HepG2 (cell line): ENCODE measurements at regions not wholly inside any gene's neighbourhood (a gene's known extent, or its start where the extent isn't known, plus 50 kb on each side); places are given as distances from the start of the nearest gene placed in this dataset.

Experiments used
- AHDC1 ChIP-seq: sonication (generic); formaldehyde crosslinking; IDR thresholded peaks from 2 replicates; pipeline ENCODE4 v1.5.1; 2020; ENCODE audit warnings: mild to moderate bottlenecking, missing genetic modification reagents, borderline replicate concordance
- BCL6 ChIP-seq: IDR thresholded peaks from 2 replicates; pipeline ENCODE4 v1.6.1; 2016; ENCODE audit warnings: missing genetic modification reagents, missing compliant biosample characterization
- HIVEP1 ChIP-seq: sonication (generic); formaldehyde crosslinking; IDR thresholded peaks from 2 replicates; pipeline ENCODE4 v1.4.0; 2020; ENCODE audit warnings: mild to moderate bottlenecking, missing genetic modification reagents
- IRF9 ChIP-seq: sonication (generic); formaldehyde crosslinking; IDR thresholded peaks from 2 replicates; pipeline ENCODE4 v1.8.0; 2022; ENCODE audit warnings: missing genetic modification reagents, mild to moderate bottlenecking, borderline replicate concordance
- MTF2 ChIP-seq: sonication (generic); formaldehyde crosslinking; IDR thresholded peaks from 2 replicates; pipeline ENCODE4 v1.5.0; 2020; ENCODE audit warnings: missing genetic modification reagents, borderline replicate concordance
- NFYC ChIP-seq: IDR thresholded peaks from 2 replicates; pipeline ENCODE4 v1.6.1; 2016; ENCODE audit warnings: missing genetic modification reagents, missing compliant biosample characterization
- RARA ChIP-seq: IDR thresholded peaks from 2 replicates; pipeline ENCODE4 v1.6.1; 2016; ENCODE audit warnings: missing genetic modification reagents, missing compliant biosample characterization
- ZNF501 ChIP-seq: sonication (generic); formaldehyde crosslinking; IDR thresholded peaks from 2 replicates; pipeline ENCODE4 v1.5.1; 2020; ENCODE audit warnings: mild to moderate bottlenecking, moderate library complexity, missing genetic modification reagents
- TF ChIP-seq, protein P1 (sequence below): sonication (generic); formaldehyde crosslinking; IDR thresholded peaks from 2 replicates; pipeline ENCODE4 v1.8.0; 2022; ENCODE audit warnings: mild to moderate bottlenecking, missing genetic modification reagents

GRCh38 chr7:84452618-84453017 is 258.0 kb upstream of the SEMA3A start (continued):
- TF ChIP-seq IRF9 (CRISPR knock-in tag): no peak
- TF ChIP-seq NFYC (CRISPR knock-in tag): no peak
- TF ChIP-seq BCL6 (CRISPR knock-in tag): peak; percentile 60
- TF ChIP-seq AHDC1 (CRISPR knock-in tag): peak; percentile 46; the same call in 1 of the 2 replicates
- TF ChIP-seq, protein P1, sequence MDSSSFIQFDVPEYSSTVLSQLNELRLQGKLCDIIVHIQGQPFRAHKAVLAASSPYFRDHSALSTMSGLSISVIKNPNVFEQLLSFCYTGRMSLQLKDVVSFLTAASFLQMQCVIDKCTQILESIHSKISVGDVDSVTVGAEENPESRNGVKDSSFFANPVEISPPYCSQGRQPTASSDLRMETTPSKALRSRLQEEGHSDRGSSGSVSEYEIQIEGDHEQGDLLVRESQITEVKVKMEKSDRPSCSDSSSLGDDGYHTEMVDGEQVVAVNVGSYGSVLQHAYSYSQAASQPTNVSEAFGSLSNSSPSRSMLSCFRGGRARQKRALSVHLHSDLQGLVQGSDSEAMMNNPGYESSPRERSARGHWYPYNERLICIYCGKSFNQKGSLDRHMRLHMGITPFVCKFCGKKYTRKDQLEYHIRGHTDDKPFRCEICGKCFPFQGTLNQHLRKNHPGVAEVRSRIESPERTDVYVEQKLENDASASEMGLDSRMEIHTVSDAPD (CRISPR knock-in tag): no peak
- TF ChIP-seq HIVEP1: no peak
- TF ChIP-seq ZNF501 (CRISPR knock-in tag): no peak
- TF ChIP-seq MTF2 (CRISPR knock-in tag): no peak
- TF ChIP-seq RARA: peak; percentile 78
